ENCODE measurements at regions not wholly inside any gene's neighbourhood (a gene's known extent, or its start where the extent isn't known, plus 50 kb on each side); places are given as distances from the start of the nearest gene placed in this dataset.

DNA sequence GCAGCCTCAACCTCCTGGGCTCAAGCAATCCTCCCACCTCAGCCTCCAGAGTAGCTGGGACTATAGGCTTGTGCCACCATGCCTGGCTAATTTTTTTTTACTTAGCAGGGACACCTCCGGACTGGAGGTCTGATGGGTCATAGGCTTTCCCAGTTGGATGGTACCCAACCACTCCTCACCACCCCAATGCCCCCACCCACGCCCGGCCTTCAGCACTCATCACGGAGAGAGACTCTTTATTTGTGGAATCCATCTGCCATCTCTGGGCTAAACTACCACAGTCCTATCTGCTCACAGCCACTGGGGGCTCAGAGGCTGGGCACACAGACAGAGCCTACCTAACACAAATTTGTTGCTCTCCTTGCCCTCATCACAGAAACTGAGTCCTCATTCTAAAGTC is 58.3 kb upstream of the STXBP1 start:
- DNase-seq (ENCODE audit: low read depth, low spot score): no peak
- no peak overlapping the region for H3K4me3 ChIP-seq (ENCODE audit: low read length)

DNA sequence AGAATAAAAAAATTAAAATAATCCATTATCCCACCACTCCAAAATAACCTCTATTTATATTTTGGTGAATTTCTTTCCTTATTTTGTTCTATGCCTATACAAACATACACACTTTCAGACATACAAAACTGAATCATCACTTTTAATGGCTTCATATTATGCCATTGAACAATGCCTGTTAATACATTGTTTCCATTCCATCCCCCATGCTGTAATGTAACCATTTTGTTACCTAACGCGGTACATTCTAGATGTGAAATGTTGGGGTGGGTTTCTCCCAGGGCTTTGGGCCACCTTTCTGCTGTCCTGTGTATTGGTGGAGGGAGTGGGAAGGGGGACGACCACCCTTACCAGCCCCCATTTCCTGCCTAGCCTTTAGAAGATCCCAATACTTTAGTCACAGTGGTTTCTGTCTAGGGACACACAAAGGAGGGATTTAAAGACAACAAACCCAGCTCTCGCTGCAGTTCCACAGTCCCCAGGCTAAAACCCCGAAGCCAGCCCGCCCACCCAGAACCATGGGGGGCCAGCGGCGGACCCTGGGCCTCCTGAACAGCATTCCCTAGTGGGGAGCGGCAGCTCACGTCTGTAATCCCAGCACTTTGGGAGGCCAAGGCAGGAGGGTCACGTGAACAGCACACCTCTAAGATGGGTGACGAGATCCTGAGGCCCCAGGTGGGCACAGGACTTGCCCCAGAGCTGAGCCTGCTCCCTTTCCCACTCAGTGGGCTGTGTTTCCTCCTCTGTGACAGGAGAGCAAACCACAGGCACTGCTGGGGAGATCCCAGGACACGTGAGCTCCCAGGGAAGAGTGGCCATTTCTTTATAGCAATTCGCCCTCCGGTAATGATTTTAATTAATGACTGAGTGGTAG is 56.9 kb upstream of the STXBP1 start:
- no peak overlapping the region for H3K4me3 ChIP-seq (ENCODE audit: low read length)
- DNase-seq (ENCODE audit: low read depth, low spot score): no peak

- peak; percentile 63 for DNase-seq (ENCODE audit: low read depth, low spot score)
- H3K4me3 ChIP-seq (ENCODE audit: low read length): no peak overlapping the region
Measured at GRCh38 chr9:127555840-127556820, 55.9 kb upstream of the STXBP1 start.

GRCh38 chr9:127556871-127557270 is 55.2 kb upstream of the STXBP1 start:
- DNase-seq (ENCODE audit: low read depth, low spot score): no peak
- H3K4me3 ChIP-seq (ENCODE audit: low read length): no peak overlapping the region

- peak; percentile 28 for DNase-seq (ENCODE audit: low read depth, low spot score)
- no peak overlapping the region; the same call in 1 of the 2 replicates for H3K4me3 ChIP-seq (ENCODE audit: low read length)
Measured at GRCh38 chr9:127557466-127557869, 54.6 kb upstream of the STXBP1 start.

DNA sequence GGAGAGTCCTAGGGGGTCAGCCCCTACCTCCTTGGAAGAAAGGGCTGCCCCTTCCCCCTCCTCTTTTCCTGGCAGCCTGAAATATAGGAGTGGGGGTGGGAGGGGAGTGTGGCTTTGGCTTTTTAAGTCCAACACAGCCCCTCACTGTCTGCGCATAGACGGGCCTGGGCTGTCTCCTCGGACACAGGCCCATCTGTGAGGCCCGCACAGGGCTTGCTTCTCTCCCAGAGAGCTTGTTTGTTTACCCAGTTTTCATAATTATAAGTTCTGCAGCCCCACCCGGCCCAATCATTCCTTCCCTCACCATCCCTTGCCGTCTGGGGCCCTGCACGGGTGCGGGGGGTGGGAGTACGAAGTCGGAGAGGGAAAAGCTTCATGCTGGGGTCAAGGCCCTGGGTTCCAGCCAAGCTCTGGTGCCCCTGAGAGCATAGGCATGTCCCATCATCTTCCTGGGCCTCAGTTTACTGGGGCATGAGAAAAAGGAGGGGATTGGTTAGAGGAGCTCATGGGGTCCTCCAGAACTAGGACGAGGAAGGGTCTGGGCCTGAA is 54.0 kb upstream of the STXBP1 start:
- no peak for DNase-seq (ENCODE audit: low read depth, low spot score)
- H3K4me3 ChIP-seq (ENCODE audit: low read length): no peak overlapping the region

GRCh38 chr9:127558581-127559246 is 53.4 kb upstream of the STXBP1 start:
- DNase-seq (ENCODE audit: low read depth, low spot score): no peak
- no peak overlapping the region for H3K4me3 ChIP-seq (ENCODE audit: low read length)

DNA sequence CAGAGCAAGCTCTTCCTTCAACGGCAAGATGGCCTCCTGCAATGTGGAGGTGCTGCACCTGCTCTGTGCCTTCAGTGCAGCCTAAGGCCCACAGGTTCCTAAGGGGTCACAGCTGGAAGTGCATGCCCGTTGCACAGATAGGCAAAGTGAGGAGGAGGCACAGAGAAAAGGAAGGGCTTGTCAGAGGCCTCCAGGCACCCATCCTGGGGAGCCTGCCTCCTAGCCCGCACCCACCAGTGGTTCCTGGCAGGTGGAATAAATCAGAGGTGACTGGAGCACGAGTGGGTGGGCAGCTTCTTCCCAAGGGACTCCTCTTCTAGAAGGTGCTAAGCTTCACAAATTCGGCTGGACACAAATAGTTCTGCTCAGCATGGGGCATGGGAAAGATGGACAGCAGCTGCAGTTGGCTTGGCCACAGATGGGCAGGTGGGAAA is 52.8 kb upstream of the STXBP1 start:
- H3K4me3 ChIP-seq (ENCODE audit: low read length): no peak overlapping the region
- DNase-seq (ENCODE audit: low read depth, low spot score): no peak

DNA sequence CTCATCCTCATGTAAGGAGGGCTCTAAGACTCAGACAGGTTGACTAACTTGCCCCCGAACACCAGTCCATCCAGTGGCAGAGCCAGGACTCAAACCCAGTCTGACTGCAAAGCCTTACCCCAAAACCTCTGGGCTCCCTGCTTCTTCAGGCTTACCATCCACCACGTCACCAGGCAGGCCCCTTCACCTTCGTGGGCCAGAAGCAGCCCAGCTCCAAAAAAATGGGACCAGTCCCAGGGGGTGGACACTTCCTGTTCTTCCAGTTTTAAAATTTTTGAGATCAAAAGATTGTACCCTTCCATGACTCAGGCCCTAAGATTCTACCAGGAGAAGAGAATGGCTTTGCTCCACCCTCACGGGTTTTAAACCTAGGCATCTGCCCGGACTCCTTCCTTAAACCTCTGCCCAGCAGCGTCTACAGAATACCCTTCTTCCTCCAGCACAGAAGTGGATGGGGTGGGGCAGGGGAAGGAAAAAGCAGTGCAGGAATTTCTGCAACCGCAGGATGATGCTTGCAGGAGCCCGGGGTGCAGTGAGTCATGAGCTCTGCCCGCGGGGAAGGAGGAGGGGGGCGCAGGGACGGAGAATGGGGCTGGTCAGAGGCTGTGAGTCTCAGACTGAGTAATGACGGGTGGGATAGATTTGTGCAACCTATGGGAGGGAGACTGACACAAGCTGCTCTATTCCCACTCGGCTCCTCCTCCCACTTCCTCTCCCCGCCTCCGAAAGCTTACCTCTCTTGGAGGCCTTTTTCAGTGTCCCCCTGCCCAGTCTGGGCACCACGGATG is 50.4 kb upstream of the STXBP1 start:
- no peak overlapping the region for H3K4me3 ChIP-seq (ENCODE audit: low read length)
- no peak for DNase-seq (ENCODE audit: low read depth, low spot score)
